SH-SY5Y (cell line): ENCODE measurements at regions not wholly inside any gene's neighbourhood (a gene's known extent, or its start where the extent isn't known, plus 50 kb on each side); places are given as distances from the start of the nearest gene placed in this dataset.

Experiments
- GATA2 ChIP-seq: IDR thresholded peaks from 2 replicates; pipeline ENCODE4 v1.6.1; 2011; ENCODE audit warnings: mild to moderate bottlenecking, low read depth, low read length
- GATA3 ChIP-seq: IDR thresholded peaks from 2 replicates; pipeline ENCODE4 v1.6.1; 2011; ENCODE audit warnings: low read depth, mild to moderate bottlenecking, low read length, moderate library complexity

- no peak for TF ChIP-seq GATA2
- TF ChIP-seq GATA3 = no peak
Measured at GRCh38 chr10:80729896-80730295, 192.2 kb downstream of the SH2D4B start.
